ENCODE measurements at regions not wholly inside any gene's neighbourhood (a gene's known extent, or its start where the extent isn't known, plus 50 kb on each side); places are given as distances from the start of the nearest gene placed in this dataset.

DNA sequence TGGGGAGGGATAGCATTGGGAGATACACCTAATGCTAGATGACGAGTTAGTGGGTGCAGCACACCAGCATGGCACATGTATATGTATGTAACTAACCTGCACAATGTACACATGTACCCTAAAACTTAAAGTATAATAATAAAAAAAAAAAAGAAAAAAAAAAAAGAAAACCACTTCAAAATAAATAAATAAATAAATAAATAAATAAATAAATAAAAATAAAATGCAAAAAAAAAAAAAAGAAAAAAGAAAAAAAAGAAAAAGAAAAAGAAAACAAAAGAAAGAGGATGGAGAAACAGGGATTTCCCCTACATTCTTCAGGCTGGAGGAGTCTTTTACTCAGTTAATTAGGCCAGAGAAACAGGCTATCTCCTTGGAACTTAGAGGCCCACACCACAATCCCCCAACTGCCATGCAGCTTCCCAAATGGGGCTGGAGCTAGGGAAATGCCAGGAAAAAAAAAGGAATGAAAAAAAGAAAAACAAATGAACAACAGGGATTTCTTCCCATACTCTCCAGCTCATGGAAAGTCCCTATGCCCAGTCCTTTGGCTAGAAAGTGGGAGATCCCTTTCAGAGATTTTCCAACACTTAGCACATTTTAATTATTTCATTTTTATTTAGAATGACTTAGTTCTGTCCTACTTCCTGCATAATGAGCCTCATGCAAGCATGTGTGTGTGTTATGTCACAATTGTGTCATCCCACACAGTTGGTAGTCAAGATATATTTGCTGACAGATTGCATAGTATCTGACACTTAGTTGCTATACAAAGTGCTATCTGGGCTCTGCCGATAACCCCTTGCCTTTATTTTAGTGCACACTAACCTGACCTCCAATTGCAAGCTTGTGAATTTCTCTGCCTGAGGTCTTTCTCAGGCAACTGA is 486.4 kb downstream of the PLPP3 start:
- ChIA-PET CTCF (interaction anchor here (0.9 to 1.1 kb wide), 2 partner anchors 16 to 41 kb away, joined by 3 read pairs; no protein-coding TSS in a partner anchor), POLR2A (no interaction called here), RAD21 (ENCODE audit: unreplicated experiment) (no interaction called here), SMC1A (ENCODE audit: uncharacterized antibody, unreplicated experiment) (interaction anchor here (1.1 to 5.3 kb wide), 3 partner anchors 13 to 40 kb away, joined by 3 to 24 read pairs (median 4); no protein-coding TSS in a partner anchor)
- Histone ChIP-seq H3K27ac (ENCODE audit: control insufficient read depth, insufficient read depth) (no peak overlapping the region), H4K20me1 (ENCODE audit: control insufficient read depth, insufficient read depth) (no peaks in the 10 kb centered on the region), H3K27me3 (replicated peaks in 1 of 2; ENCODE audit: control insufficient read depth in 2 of 2, insufficient read depth in 2 of 2, low read length in 1 of 2) (no peaks in the 10 kb centered on the region), H3K4me2 (ENCODE audit: control insufficient read depth, insufficient read depth) (no peak overlapping the region), H3K4me3 (no peak overlapping the region), H3K79me2 (ENCODE audit: control insufficient read depth, insufficient read depth, low read length) (no peaks in the 10 kb centered on the region), H3K4me1 (ENCODE audit: control insufficient read depth, insufficient read depth, low read length) (no peaks in the 10 kb centered on the region), H2AFZ (ENCODE audit: control insufficient read depth, low read depth, low read length) (no peak overlapping the region), H3K9ac (ENCODE audit: control insufficient read depth, insufficient read depth, low read length) (no peak overlapping the region), H3K36me3 (ENCODE audit: control insufficient read depth in 2 of 2, insufficient read depth in 2 of 2, low read length in 1 of 2) (no peaks in the 10 kb centered on the region), H3K9me3 (replicated peaks; ENCODE audit: control insufficient read depth, insufficient read depth, low read length) (no peaks in the 10 kb centered on the region)
- intact Hi-C loops (cut with micrococcal nuclease; ENCODE audit: unreplicated experiment) = no loop called here
- no TSS peak for BruUV-seq (replicated peaks)
- in situ Hi-C loops (cut with MboI) = no loop called here
- no peak for DNase-seq (ENCODE audit: low read depth, low spot score)
- FAIRE-seq = no peak
- 38% methylated on average over 2 of the region's 2 CpGs for WGBS (ENCODE audit: insufficient coverage, insufficient replicate concordance, low lambda C conversion rate, missing lambda C conversion rate)
- peak; percentile 39; the same call in 2 of the 3 replicates for ATAC-seq
- TF ChIP-seq STAT1 (conservative IDR thresholded peaks at IDR 0.05) (no peak), PAX5 (IDR thresholded peaks at IDR 0.05; ENCODE audit: borderline replicate concordance, low read depth, low read length) (no peak), FOXM1 (IDR thresholded peaks at IDR 0.05; ENCODE audit: low read depth, low read length) (no peak), BMI1 (IDR thresholded peaks at IDR 0.05; ENCODE audit: borderline replicate concordance) (no peak), MEF2A (IDR thresholded peaks at IDR 0.05; ENCODE audit: insufficient read depth, low read depth, low read length) (no peak), HDAC6 (IDR thresholded peaks at IDR 0.05; ENCODE audit: unreplicated experiment) (no peak), POLR2AphosphoS2 (IDR thresholded peaks at IDR 0.05; ENCODE audit: low read depth, low read length) (no peak), SIN3A (IDR thresholded peaks at IDR 0.05; ENCODE audit: low read depth, low read length) (no peak), NFYB (IDR thresholded peaks at IDR 0.05; ENCODE audit: insufficient read depth, low read depth, low read length) (no peak), HCFC1 (IDR thresholded peaks at IDR 0.05; ENCODE audit: low read length) (no peak), CEBPB (IDR thresholded peaks at IDR 0.05; ENCODE audit: borderline replicate concordance in 1 of 2, low read depth in 2 of 2, low read length in 2 of 2) (no peak), NFYA (IDR thresholded peaks at IDR 0.05; ENCODE audit: borderline replicate concordance, low read depth, low read length) (no peak), IKZF2 (IDR thresholded peaks at IDR 0.05) (no peak), TARDBP (IDR thresholded peaks at IDR 0.05; ENCODE audit: borderline replicate concordance) (no peak), NFXL1 (IDR thresholded peaks at IDR 0.05; ENCODE audit: borderline replicate concordance) (no peak)
- TF ChIP-seq, protein P1, sequence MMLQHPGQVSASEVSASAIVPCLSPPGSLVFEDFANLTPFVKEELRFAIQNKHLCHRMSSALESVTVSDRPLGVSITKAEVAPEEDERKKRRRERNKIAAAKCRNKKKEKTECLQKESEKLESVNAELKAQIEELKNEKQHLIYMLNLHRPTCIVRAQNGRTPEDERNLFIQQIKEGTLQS (IDR thresholded peaks at IDR 0.05; ENCODE audit: borderline replicate concordance, extremely low read depth, low read depth, low read length) = no peak
- TF ChIP-seq, protein P2, sequence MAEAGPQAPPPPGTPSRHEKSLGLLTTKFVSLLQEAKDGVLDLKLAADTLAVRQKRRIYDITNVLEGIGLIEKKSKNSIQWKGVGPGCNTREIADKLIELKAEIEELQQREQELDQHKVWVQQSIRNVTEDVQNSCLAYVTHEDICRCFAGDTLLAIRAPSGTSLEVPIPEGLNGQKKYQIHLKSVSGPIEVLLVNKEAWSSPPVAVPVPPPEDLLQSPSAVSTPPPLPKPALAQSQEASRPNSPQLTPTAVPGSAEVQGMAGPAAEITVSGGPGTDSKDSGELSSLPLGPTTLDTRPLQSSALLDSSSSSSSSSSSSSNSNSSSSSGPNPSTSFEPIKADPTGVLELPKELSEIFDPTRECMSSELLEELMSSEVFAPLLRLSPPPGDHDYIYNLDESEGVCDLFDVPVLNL (IDR thresholded peaks at IDR 0.05; ENCODE audit: low read depth, low read length) = no peak
- TF ChIP-seq, protein P3, sequence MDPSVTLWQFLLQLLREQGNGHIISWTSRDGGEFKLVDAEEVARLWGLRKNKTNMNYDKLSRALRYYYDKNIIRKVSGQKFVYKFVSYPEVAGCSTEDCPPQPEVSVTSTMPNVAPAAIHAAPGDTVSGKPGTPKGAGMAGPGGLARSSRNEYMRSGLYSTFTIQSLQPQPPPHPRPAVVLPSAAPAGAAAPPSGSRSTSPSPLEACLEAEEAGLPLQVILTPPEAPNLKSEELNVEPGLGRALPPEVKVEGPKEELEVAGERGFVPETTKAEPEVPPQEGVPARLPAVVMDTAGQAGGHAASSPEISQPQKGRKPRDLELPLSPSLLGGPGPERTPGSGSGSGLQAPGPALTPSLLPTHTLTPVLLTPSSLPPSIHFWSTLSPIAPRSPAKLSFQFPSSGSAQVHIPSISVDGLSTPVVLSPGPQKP (IDR thresholded peaks at IDR 0.05; ENCODE audit: low read depth, low read length) = no peak
